ENCODE measurements at regions not wholly inside any gene's neighbourhood (a gene's known extent, or its start where the extent isn't known, plus 50 kb on each side); places are given as distances from the start of the nearest gene placed in this dataset.

DNA sequence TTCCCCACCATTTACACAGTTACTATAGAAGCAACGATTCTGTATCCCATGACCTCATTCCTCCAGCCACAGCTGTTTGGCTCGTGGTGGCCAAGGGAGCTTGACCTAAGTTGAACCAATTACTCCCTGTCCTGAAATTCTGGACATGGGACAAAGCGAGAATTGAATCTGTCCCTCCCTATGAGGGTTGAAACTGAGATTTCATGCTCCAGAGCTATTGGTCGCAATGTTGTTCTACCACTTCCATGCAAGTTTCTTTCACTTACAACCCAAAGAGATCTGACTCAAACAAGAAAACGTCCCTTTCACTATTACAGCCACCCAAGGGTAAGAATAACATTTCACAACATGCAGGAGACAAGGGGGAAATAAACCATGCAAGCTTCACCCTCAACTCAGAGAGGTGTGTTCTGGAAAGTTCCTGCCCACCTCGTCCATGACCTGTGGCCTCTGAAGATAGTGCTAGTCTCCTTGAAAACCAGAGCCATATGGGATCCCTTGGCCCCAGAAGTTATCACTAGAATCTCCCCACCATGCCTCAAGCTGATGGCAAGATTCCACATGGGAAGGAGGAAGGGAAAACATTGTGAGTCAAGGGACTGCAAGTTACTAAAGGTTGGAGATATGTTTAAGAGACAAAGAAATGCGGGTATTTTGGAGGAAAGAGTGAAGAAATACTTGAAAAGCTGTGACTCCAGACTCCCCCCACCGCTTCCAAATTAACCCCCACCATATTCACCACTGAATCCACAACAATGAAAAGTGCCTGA, 74.5 kb upstream of the SRSF6 start:
- TF ChIP-seq PKNOX1 (IDR thresholded peaks at IDR 0.05) (no peak), ZNF384 (IDR thresholded peaks at IDR 0.05) (no peak), FOXM1 (IDR thresholded peaks at IDR 0.05; ENCODE audit: borderline replicate concordance) (no peak)
